CD4-positive, alpha-beta T cell (primary cell): ENCODE measurements at regions not wholly inside any gene's neighbourhood (a gene's known extent, or its start where the extent isn't known, plus 50 kb on each side); places are given as distances from the start of the nearest gene placed in this dataset.

Experiments used
- ATAC-seq: fragments of 200-7000 bp; cut with Tn5 transposase; one replicate; pipeline ENCODE4 v1.10.0; 2022; ENCODE audit warnings: mild to moderate bottlenecking; ENCODE audit not compliant: poor library complexity
- CTCF ChIA-PET: fragments of 350-600 bp; sonication (Branson Sonifier 250); formaldehyde crosslinking; loops from one replicate; lab custom pipeline; 2021; ENCODE audit warnings: antibody characterized with exemption, inconsistent platforms; lab: Charles Lee
- POLR2A ChIA-PET: fragments of 350-600 bp; sonication (Branson Sonifier 250); formaldehyde crosslinking; loops from one replicate; lab custom pipeline; 2021; ENCODE audit warnings: antibody characterized with exemption, inconsistent platforms; lab: Charles Lee
- DNase-seq, 14 experiments: peaks; one replicate each; pipeline ENCODE4 v3.0.0-alpha.2; 2013 to 2020; ENCODE audit warnings: mixed read lengths in 2 of 14
- H3K27ac ChIP-seq, 2 donors: one replicate each; pipeline versions ENCODE4 v1.5.1 to v1.7.0; 2013; ENCODE audit warnings: low read length in 2 of 2, low read depth in 1 of 2, mild to moderate bottlenecking in 1 of 2
- H3K27me3 ChIP-seq, 2 experiments: 1 replicate in 1 of 2; 2 replicates in 1 of 2; pipeline versions ENCODE4 v1.6.1 to v1.7.0; 2013; ENCODE audit warnings: low read length in 2 of 2, control low read depth in 1 of 2, mild to moderate bottlenecking in 1 of 2, moderate library complexity in 1 of 2; ENCODE audit not compliant: insufficient read depth in 2 of 2, control insufficient read depth in 1 of 2
- H3K36me3 ChIP-seq: one replicate; pipeline ENCODE4 v1.6.1; 2013; ENCODE audit warnings: low read length, control low read depth; ENCODE audit not compliant: insufficient read depth
- H3K4me1 ChIP-seq: one replicate; pipeline ENCODE4 v1.6.1; 2013; ENCODE audit warnings: low read length, control low read depth; ENCODE audit not compliant: insufficient read depth
- H3K4me3 ChIP-seq: one replicate; pipeline ENCODE4 v1.5.1; 2013; ENCODE audit warnings: mild to moderate bottlenecking, low read length, moderate library complexity
- H3K9me3 ChIP-seq, 2 experiments: 1 replicate in 1 of 2; 2 replicates in 1 of 2; pipeline versions ENCODE4 v1.6.1 to v1.7.0; 2013; ENCODE audit warnings: low read length in 2 of 2, mild to moderate bottlenecking in 2 of 2, control low read depth in 1 of 2, moderate library complexity in 1 of 2; ENCODE audit not compliant: control insufficient read depth in 1 of 2, insufficient read depth in 1 of 2
- H3K27ac Mint-ChIP-seq: one replicate; pipeline ENCODE4 v1.8.0; 2020; ENCODE audit warnings: mixed read lengths
- H3K27me3 Mint-ChIP-seq: one replicate; pipeline ENCODE4 v1.8.0; 2021; ENCODE audit warnings: mixed read lengths
- H3K36me3 Mint-ChIP-seq: one replicate; pipeline ENCODE4 v1.8.0; 2021; ENCODE audit warnings: low read depth, mixed read lengths
- H3K4me1 Mint-ChIP-seq: one replicate; pipeline ENCODE4 v1.8.0; 2021; ENCODE audit warnings: low read depth, mixed read lengths
- H3K4me3 Mint-ChIP-seq: one replicate; pipeline ENCODE4 v1.8.0; 2020; ENCODE audit warnings: mild to moderate bottlenecking, mixed read lengths
- H3K9me3 Mint-ChIP-seq: one replicate; pipeline ENCODE4 v1.8.0; 2020; ENCODE audit warnings: mixed read lengths
- intact Hi-C, 2 experiments: fragments of 100-400 bp; cut with DNase I in 1 of 2; cut with micrococcal nuclease in 1 of 2; formaldehyde crosslinking; loops; one replicate each; pipeline versions ENCODE4 v1.15.1 to v1.9.0; 2023 to 2025; cut with DNase I, micrococcal nuclease
- TF ChIP-seq, protein P1 (sequence below): fragments of 200-600 bp; IDR thresholded peaks from one replicate; pipeline ENCODE4 v1.8.0; 2022; ENCODE audit warnings: antibody characterized with exemption, mild to moderate bottlenecking

- peaks cover 15% of the 10 kb centered on the region for H3K4me1 ChIP-seq
- intact Hi-C loops, result no loop called here
- H3K27ac ChIP-seq, result no peak overlapping the region
- no peak for ATAC-seq
- peaks cover 75 to 90% of the 10 kb centered on the region in 2 experiments for H3K27me3 ChIP-seq
- peaks cover 0 to 27% of the 10 kb centered on the region in 2 experiments for H3K9me3 ChIP-seq
- CTCF ChIA-PET, result interaction anchor here (1.5 kb wide), 1 partner anchor 124 kb away, joined by 3 read pairs; no protein-coding TSS in a partner anchor
- Mint-ChIP-seq H3K27ac (no peak overlapping the region), H3K4me1 (peaks cover 18% of the 10 kb centered on the region), H3K36me3 (no peaks in the 10 kb centered on the region), H3K27me3 (peaks cover 94% of the 10 kb centered on the region), H3K9me3 (no peaks in the 10 kb centered on the region), H3K4me3 (no peak overlapping the region)
- POLR2A ChIA-PET, result no interaction called here
- TF ChIP-seq, protein P1, sequence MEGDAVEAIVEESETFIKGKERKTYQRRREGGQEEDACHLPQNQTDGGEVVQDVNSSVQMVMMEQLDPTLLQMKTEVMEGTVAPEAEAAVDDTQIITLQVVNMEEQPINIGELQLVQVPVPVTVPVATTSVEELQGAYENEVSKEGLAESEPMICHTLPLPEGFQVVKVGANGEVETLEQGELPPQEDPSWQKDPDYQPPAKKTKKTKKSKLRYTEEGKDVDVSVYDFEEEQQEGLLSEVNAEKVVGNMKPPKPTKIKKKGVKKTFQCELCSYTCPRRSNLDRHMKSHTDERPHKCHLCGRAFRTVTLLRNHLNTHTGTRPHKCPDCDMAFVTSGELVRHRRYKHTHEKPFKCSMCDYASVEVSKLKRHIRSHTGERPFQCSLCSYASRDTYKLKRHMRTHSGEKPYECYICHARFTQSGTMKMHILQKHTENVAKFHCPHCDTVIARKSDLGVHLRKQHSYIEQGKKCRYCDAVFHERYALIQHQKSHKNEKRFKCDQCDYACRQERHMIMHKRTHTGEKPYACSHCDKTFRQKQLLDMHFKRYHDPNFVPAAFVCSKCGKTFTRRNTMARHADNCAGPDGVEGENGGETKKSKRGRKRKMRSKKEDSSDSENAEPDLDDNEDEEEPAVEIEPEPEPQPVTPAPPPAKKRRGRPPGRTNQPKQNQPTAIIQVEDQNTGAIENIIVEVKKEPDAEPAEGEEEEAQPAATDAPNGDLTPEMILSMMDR, result no peak
- H3K4me3 ChIP-seq, result no peak overlapping the region
- DNase-seq, result no peak
- H3K36me3 ChIP-seq, result no peaks in the 10 kb centered on the region
Observed at GRCh38 chr5:73297430-73297829, 124.4 kb downstream of the TMEM174 start.

DNA sequence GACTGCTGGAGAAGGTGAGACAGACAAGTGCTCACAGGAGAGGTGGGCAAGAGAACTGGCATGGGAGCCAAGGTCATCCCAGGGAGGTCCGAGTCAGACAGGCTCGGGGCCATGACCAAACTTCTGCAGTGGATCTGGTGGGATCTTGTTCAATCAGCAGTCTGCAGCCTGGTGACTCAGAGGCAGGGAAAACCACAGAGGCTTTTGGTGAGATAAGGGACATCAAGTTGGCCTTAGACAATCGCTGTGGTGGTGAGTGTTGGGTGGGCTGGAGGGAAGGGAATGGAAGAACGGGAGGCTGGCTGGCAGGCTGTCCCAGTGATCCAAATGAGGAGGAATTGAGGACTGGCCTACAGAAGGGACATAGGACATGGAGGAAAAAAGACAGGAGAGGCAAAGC, 123.8 kb downstream of the TMEM174 start:
- peaks cover 15% of the 10 kb centered on the region for H3K4me1 ChIP-seq
- POLR2A ChIA-PET, result no interaction called here
- H3K9me3 Mint-ChIP-seq, result no peaks in the 10 kb centered on the region
- H3K4me3 ChIP-seq, result no peak overlapping the region
- CTCF ChIA-PET, result interaction anchor here (1.5 kb wide), 1 partner anchor 125 kb away, joined by 3 read pairs; no protein-coding TSS in a partner anchor
- H3K4me3 Mint-ChIP-seq, result no peak overlapping the region
- H3K4me1 Mint-ChIP-seq, result peaks cover 18% of the 10 kb centered on the region
- H3K27me3 ChIP-seq, result peaks cover 72 to 89% of the 10 kb centered on the region in 2 experiments
- DNase-seq (no peak), ATAC-seq (no peak)
- H3K36me3 Mint-ChIP-seq, result no peaks in the 10 kb centered on the region
- H3K36me3 ChIP-seq, result no peaks in the 10 kb centered on the region
- peaks cover 0 to 27% of the 10 kb centered on the region in 2 experiments for H3K9me3 ChIP-seq
- no peak overlapping the region for H3K27ac Mint-ChIP-seq
- intact Hi-C loops, result no loop called here
- H3K27me3 Mint-ChIP-seq, result peaks cover 94% of the 10 kb centered on the region
- no peak overlapping the region for H3K27ac ChIP-seq
- TF ChIP-seq, protein P1, result no peak

GRCh38 chr5:73295921-73296320, 122.9 kb downstream of the TMEM174 start:
- H3K9me3 ChIP-seq, result peaks cover 0 to 20% of the 10 kb centered on the region in 2 experiments
- peaks cover 70 to 89% of the 10 kb centered on the region in 2 experiments for H3K27me3 ChIP-seq
- no peak overlapping the region for H3K4me3 ChIP-seq
- H3K4me1 Mint-ChIP-seq, result peaks cover 18% of the 10 kb centered on the region
- CTCF ChIA-PET, result no interaction called here
- H3K27me3 Mint-ChIP-seq, result peaks cover 94% of the 10 kb centered on the region
- no peaks in the 10 kb centered on the region for H3K9me3 Mint-ChIP-seq
- H3K36me3 ChIP-seq, result no peaks in the 10 kb centered on the region
- no peak overlapping the region for H3K27ac ChIP-seq
- intact Hi-C loops, result no loop called here
- POLR2A ChIA-PET, result no interaction called here
- H3K4me3 Mint-ChIP-seq, result no peak overlapping the region
- no peak overlapping the region for H3K27ac Mint-ChIP-seq
- no peaks in the 10 kb centered on the region for H3K36me3 Mint-ChIP-seq
- no peak for ATAC-seq
- DNase-seq, result no peak
- TF ChIP-seq, protein P1, result no peak
- peaks cover 15% of the 10 kb centered on the region for H3K4me1 ChIP-seq
